NCI-H2029 treated with DMSO at 0.1 percent for 48 hours (cell line): ENCODE measurements at regions not wholly inside any gene's neighbourhood (a gene's known extent, or its start where the extent isn't known, plus 50 kb on each side); places are given as distances from the start of the nearest gene placed in this dataset.

Experiments
- DNase-seq: peaks from one replicate; lab custom pipeline; 2025; lab: John Stamatoyannopoulos, UW

- no peak for DNase-seq
These were observed 134.4 kb downstream of the C16orf95 start for GRCh38 chr16:87182759-87183158.

DNA sequence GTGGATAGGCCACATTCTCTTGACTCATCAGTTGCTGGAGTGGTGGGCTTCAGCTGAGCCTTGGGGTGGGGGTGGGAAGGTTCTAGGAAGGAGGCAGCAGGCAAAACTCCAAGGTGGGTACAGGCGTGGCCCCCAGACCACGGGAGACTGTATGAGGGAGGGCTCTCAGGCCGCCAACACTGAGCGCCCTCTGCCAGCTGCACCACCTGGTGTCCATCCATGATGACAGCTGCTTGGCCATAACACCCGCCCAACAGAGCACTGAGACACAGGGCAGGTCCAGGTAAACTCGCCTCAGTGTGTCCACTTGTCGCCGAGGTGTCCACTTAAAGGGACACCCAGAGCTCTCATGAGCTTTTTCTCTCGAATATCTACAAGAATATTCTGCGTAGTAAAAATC is 133.5 kb downstream of the C16orf95 start:
- DNase-seq: no peak

DNA sequence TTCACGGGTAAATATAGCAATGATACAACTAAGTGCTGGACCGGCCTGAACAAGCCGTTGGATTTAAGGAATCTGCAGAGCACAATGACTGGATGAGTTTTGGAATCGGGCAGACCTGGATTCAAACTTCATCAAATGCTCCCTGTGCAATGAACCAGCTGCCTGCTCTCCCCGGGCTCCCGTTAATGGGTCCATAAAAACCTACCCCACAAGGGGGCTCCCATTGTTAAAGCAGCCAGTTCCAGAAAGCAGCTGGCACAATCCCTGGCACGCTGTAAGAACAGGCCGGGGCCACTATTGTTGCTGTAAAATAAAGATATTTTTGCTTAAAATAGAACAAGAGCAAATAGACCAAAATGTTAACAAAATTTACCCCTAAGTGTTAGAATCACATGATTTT is 131.9 kb downstream of the C16orf95 start:
- no peak for DNase-seq

- DNase-seq: no peak
These were observed 131.2 kb downstream of the C16orf95 start for GRCh38 chr16:87185983-87186382.

DNA sequence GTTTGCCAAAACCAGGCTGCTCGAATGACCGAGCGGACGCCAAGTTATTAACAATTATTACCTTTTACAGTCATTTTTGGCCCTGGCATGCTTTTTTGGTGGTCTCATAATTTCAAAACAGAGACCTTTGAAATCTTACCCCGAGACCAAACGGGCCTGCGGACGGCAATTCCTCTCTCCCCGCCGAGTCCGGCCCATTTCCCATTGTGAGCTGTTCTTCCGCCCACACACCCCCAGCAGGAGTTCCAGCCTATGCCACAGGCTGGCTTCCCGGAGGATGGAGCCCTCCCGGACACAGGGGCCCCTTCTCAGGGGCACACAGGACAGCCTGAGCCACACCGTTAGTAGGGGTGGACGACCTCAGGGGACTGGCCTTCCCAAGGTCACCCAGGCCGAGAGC is 130.7 kb downstream of the C16orf95 start:
- no peak for DNase-seq

DNA sequence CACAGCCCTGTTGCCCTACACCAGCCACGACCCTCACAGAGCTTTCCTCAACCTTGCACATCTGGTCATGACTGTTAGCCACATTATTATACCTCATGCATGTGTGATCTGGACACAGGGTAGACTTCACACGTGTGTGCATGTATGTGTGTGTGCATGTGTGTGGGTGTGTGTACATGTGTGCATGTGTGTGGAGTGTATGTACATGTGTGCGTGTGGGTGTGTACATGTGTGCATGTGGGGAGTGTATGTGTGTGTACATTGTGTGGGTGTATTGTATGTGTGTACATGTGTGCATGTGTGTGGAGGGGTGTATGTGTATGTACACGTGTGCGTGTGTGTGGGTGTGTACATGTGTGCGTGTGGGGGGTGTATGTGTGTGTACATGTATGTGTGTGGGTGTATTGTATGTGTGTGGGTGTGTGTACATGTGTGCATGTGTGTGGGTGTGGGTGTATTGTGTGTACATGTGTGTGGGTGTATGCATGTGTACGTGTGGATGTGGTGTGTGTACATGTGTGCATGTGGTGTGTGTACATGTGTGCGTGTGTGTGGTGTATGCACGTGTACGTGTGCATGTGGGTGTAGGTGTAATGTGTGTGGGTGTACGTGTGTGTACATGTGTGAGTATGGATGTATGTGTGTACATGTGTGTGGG is 130.2 kb downstream of the C16orf95 start:
- no peak for DNase-seq

DNA sequence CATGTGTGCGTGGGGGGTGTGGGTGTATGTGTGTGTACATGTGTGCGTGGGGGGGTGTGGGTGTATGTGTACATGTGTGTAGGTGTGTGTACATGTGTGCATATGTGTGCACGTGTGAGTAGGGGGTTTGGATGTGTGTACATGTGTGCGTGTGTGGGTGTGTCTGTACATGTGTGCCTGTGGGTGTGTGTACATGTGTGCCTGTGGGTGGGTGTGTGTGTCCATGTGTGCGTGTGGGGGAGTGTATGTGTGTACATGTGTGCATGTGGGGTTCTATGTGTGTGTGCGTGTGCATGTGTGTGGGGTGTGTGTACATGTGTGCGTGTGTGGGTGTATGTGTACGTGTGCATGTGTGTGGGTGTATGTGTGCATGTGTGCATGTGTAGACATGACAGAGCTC is 129.1 kb downstream of the C16orf95 start:
- DNase-seq: no peak

- no peak for DNase-seq
These were observed 127.8 kb downstream of the C16orf95 start for GRCh38 chr16:87189426-87189825.

GRCh38 chr16:87190288-87191230 is 126.6 kb downstream of the C16orf95 start:
- no peak for DNase-seq

DNA sequence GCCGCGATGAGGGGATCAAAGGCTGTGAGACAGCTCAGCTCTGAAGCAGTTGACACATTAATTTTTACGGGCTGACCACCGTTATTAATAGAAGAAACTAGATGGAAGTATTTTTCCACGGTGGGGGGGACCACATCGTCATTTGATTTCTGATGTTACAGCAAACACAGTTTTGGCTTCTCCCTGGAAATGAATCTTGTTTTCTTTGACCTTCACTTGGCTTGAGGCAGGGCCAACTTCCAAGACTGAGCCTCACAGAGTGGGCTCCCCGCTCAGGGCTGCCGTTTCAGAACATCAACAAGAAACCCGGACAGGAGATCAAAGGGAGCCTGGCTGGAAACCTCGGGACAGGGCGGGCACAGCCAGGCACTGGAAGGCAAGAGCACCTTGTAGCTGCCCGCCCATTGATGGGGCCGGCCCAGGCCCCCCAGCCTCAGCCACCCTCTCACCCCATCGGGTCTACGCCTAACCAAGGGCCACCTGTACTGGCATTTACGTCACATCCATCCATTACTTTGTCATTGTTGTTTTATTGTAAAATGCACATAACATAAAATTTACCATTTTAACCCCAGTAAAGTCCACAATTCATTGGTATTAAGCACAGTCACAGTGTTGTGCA is 124.6 kb downstream of the C16orf95 start:
- DNase-seq: no peak

DNA sequence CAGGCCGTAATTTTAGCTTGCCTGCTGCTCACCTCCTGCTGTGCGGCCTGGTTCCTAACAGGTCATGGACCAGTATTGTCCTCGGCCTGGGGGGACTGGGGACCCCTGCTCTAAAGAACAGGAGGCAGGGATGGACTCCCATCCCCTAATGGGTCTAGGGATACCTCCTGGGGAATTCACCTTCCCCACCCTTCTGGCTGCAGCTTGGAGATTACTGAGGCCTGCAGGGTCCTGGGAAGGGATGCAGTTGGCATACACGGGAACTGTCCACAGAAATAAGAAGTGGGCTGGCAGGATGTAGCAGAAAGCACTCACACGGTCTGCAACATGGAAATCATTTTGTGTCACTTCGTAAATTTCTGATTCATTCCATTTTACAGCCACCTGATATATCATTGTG is 123.0 kb downstream of the C16orf95 start:
- no peak for DNase-seq

DNA sequence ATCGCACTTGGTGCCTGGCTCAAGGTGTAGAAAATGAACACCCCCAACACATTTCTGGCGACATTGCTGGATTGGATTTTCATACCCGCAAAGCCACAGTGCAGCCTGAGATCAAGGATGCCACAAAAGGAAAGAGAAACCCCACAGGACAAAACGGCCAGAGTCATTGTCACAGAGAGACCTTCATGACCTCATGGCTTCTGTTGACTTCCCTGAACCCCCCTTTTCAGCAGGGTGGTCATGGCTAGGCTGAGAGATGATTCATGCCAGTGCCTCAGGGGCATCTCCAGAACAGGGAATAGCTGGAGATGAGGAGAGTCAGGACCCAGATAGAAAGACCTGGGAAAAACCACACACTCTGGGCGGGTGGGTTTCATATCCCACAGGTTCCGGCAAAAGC is 122.0 kb downstream of the C16orf95 start:
- no peak for DNase-seq

DNA sequence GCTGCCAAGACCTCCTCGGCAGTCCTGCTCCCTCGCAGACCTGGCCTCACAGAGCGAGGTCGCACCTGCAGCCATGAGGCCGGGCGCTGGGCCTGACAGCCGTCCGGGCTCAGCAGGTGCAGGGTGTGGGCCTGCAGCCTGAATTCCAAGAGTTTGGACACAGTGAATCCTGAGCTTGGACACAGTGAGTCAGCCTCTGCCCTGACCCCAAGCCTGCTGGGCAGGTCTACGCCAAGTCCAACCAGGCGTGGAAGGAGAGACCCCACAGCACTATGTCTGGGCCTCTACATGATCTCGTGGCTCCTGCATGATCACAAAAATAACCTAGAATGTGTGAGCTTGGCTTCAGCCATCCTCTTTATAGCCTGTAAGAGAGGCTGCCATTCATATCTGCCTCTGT is 121.0 kb downstream of the C16orf95 start:
- DNase-seq: no peak

GRCh38 chr16:87196661-87197060 is 120.5 kb downstream of the C16orf95 start:
- DNase-seq: no peak

DNA sequence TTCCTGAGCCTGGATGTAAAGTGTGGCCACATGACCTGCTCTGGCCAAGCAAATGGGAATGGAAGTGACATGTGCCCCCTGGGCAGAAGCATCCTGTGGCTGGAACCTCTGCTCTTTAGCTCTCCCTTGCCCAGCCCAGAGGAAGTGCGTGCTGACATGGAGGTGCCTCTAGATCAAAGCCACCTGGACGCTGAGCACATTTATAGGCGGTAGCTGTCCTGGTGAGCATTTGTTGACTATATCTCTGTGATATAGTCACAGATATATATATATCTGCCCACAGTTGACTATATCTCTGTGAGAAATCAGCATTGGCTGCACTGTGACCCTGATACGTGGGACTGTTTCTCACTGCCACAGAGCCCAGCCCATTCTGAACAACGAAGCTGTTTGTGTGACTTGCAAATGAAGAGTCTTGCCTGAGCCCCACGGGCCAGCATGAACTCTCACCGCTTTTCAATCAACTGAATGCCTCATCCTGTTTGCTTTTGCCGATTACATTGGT is 118.8 kb downstream of the C16orf95 start:
- DNase-seq: no peak

GRCh38 chr16:87198881-87199280 is 118.3 kb downstream of the C16orf95 start:
- no peak for DNase-seq

DNA sequence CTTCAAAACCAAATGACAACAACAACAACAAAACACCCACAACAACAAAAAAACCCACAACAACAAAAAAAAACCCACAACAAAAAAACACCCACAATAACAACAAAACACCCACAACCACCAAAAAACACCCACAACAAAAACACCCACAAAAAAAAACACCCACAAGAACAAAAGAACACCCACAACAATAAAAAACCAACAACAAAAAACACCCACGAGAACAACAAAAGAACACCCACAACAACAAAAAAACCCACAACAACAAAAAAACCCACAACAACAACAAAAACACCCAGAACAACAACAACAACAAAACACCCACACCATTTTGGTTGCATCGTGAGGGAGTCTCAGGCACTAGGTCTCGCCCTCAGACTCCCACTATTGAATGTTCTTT is 117.8 kb downstream of the C16orf95 start:
- DNase-seq: no peak

- DNase-seq: no peak
These were observed 117.3 kb downstream of the C16orf95 start for GRCh38 chr16:87199901-87200300.

DNA sequence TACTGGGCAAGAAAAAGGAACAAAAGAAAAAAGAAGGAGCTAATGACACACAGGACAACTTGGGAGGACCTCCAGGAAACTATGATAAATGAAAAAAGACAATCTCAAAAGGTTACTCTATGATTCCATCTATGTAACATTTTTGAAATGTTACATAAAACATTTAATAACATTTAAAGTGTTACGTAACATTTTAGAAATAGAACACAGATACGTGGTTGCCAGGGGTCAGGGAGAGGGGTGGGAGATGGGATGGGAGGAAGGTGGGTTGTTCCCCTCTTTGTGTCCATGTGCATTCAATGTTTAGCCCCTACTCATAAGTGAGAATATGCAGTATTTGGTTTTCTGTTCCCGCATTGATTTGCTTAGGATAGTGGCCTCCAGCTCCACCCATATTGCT is 116.6 kb downstream of the C16orf95 start:
- DNase-seq: no peak

DNA sequence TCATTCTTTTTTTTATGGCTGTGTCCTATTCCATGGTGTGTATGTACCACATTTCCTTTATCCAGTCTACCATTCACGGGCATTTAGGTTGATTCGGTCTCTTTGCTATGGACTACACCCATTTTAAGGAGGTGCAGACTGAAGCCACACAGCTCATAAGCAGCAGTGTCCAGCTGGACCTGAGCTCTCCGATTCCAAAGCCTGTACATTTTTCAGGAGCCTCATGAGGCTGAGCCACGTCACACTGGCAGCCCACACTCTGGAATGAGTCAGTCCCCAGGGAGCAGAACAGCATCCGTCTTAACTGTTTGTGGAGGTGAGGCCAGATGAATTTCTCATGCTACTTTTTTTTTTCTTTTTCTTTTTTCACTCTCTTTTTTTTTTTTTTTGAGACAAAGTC is 116.1 kb downstream of the C16orf95 start:
- DNase-seq: no peak

- no peak for DNase-seq
These were observed 115.4 kb downstream of the C16orf95 start for GRCh38 chr16:87201790-87202189.

DNA sequence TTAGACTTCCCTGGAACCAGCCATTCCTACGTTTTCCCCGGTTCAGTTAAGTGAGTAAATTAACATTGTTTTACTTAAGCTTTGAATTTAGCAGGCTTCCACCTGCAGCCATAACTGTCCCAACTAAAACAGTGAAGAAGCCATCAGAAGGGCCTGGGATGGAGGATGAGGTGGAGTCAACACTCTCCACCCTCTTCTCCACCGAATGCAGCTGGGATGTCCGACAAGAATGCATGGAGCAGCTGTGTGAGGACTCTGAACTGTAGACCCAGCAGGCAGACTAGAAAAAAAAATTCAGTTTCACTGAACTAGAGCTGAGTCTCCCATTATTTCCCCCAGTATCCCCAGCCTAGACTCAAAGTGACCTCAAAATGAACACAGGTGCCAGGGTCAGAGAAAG is 114.8 kb downstream of the C16orf95 start:
- DNase-seq: no peak
